A549 (cell line): ENCODE measurements at regions not wholly inside any gene's neighbourhood (a gene's known extent, or its start where the extent isn't known, plus 50 kb on each side); places are given as distances from the start of the nearest gene placed in this dataset.

Experiments
- CTCF ChIP-seq: fragments of >200 bp; sonication (Bioruptor Twin); formaldehyde crosslinking; IDR thresholded peaks from 3 replicates; pipeline ENCODE4 v1.5.1; 2016
- EHMT2 ChIP-seq: fragments of 200-600 bp; sonication (generic); IDR thresholded peaks from 2 replicates; pipeline ENCODE4 v1.6.1; 2016; ENCODE audit warnings: antibody characterized with exemption, low read depth, mild to moderate bottlenecking, moderate library complexity
- EP300 ChIP-seq, 2 experiments: fragments of >200 bp; sonication (Bioruptor Twin); formaldehyde crosslinking; IDR thresholded peaks; 2 replicates in 1 of 2; 3 replicates in 1 of 2; pipeline ENCODE4 v1.6.1; 2016 to 2017
- FOXS1 ChIP-seq: fragments of 250-450 bp; sonication (Bioruptor Pico); IDR thresholded peaks from 2 replicates; pipeline ENCODE4 v1.5.0; 2020; ENCODE audit warnings: mild to moderate bottlenecking, moderate library complexity
- JUN ChIP-seq, 2 experiments: fragments of >200 bp; sonication (Bioruptor Twin); formaldehyde crosslinking; IDR thresholded peaks; 2 replicates in 1 of 2; 3 replicates in 1 of 2; pipeline ENCODE4 v1.6.1; 2016 to 2017
- JUNB ChIP-seq: fragments of >200 bp; sonication (Bioruptor Twin); formaldehyde crosslinking; IDR thresholded peaks from 2 replicates; pipeline ENCODE4 v1.6.1; 2016
- MYC ChIP-seq: IDR thresholded peaks from 2 replicates; pipeline ENCODE4 v1.6.1; 2012; ENCODE audit warnings: mild to moderate bottlenecking, inconsistent platforms, low read length, improper control_type of control experiment, borderline replicate concordance
- POLR2A ChIP-seq: IDR thresholded peaks from 2 replicates; pipeline ENCODE4 v1.6.1; 2012; ENCODE audit warnings: mild to moderate bottlenecking, low read length
- RARB ChIP-seq: fragments of 250-450 bp; sonication (Bioruptor Pico); IDR thresholded peaks from 2 replicates; pipeline ENCODE4 v1.8.0; 2021; ENCODE audit warnings: mild to moderate bottlenecking, moderate library complexity
- RCOR1 ChIP-seq: fragments of 150-350 bp; IDR thresholded peaks from 2 replicates; pipeline ENCODE4 v1.6.1; 2014; ENCODE audit warnings: antibody characterized with exemption, low read length, low read depth
- TF ChIP-seq, protein P1 (sequence below): IDR thresholded peaks from 2 replicates; pipeline ENCODE4 v1.6.1; 2012
- TF ChIP-seq, protein P2 (sequence below): fragments of 200-600 bp; sonication (generic); IDR thresholded peaks from 2 replicates; pipeline ENCODE4 v1.6.1; 2016; ENCODE audit warnings: antibody characterized with exemption, mild to moderate bottlenecking, moderate library complexity

DNA sequence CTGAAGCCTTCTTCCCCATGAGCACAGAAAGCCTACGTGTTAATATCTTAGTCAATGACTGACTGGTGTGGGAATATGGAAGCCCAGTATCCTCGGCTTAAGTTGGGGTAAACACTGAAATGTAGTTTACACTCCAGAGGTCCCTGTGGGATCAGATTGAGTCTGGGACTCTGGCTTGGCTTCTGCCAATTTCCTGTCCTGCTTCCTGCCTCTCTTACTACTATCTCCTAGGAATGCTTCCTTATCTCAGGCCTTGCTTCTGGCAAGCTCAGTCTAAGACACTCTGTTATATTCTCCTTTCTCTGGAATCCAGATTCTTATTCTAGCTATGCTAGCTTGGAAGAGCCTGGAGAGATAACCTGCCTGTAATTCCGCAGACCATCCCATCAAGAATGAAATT lies 174.0 kb upstream of the LDB2 start:
- TF ChIP-seq CTCF, result no peak
- TF ChIP-seq POLR2A, result no peak
- TF ChIP-seq, protein P1, sequence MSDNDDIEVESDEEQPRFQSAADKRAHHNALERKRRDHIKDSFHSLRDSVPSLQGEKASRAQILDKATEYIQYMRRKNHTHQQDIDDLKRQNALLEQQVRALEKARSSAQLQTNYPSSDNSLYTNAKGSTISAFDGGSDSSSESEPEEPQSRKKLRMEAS, result no peak
- TF ChIP-seq JUNB, result no peak
- no peak for TF ChIP-seq JUN (IDR thresholded peaks at IDR 0.05)
- no peak for TF ChIP-seq RCOR1
- no peak for TF ChIP-seq EHMT2
- TF ChIP-seq FOXS1, result no peak
- TF ChIP-seq RARB (CRISPR knock-in tag), result no peak
- no peak for TF ChIP-seq EP300 (IDR thresholded peaks at IDR 0.05)
- TF ChIP-seq, protein P2, sequence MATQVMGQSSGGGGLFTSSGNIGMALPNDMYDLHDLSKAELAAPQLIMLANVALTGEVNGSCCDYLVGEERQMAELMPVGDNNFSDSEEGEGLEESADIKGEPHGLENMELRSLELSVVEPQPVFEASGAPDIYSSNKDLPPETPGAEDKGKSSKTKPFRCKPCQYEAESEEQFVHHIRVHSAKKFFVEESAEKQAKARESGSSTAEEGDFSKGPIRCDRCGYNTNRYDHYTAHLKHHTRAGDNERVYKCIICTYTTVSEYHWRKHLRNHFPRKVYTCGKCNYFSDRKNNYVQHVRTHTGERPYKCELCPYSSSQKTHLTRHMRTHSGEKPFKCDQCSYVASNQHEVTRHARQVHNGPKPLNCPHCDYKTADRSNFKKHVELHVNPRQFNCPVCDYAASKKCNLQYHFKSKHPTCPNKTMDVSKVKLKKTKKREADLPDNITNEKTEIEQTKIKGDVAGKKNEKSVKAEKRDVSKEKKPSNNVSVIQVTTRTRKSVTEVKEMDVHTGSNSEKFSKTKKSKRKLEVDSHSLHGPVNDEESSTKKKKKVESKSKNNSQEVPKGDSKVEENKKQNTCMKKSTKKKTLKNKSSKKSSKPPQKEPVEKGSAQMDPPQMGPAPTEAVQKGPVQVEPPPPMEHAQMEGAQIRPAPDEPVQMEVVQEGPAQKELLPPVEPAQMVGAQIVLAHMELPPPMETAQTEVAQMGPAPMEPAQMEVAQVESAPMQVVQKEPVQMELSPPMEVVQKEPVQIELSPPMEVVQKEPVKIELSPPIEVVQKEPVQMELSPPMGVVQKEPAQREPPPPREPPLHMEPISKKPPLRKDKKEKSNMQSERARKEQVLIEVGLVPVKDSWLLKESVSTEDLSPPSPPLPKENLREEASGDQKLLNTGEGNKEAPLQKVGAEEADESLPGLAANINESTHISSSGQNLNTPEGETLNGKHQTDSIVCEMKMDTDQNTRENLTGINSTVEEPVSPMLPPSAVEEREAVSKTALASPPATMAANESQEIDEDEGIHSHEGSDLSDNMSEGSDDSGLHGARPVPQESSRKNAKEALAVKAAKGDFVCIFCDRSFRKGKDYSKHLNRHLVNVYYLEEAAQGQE, result no peak
- TF ChIP-seq MYC, result no peak
